ENCODE measurements at regions not wholly inside any gene's neighbourhood (a gene's known extent, or its start where the extent isn't known, plus 50 kb on each side); places are given as distances from the start of the nearest gene placed in this dataset.

GRCh38 chr3:16121391-16121790 is 53.1 kb upstream of the GALNT15 start:
- H3K9me1 ChIP-seq (replicated peaks; ENCODE audit: control insufficient read depth, extremely low read depth, insufficient read depth, low read length), result no peaks in the 10 kb centered on the region
- H3K9me3 ChIP-seq (replicated peaks; ENCODE audit: control insufficient read depth, insufficient read depth, low read length), result no peaks in the 10 kb centered on the region
- ChIA-PET CTCF (no interaction called here), POLR2A (no interaction called here)
- H2AFZ ChIP-seq (ENCODE audit: low read depth, low read length), result no peak overlapping the region
- no peak overlapping the region for H3K4me2 ChIP-seq (ENCODE audit: insufficient read depth, low read length)
- no peak overlapping the region for H3K4me3 ChIP-seq (replicated peaks in 1 of 3; ENCODE audit: insufficient read depth in 1 of 3, low read depth in 1 of 3, low read length in 3 of 3)
- dilution Hi-C loops (cut with MboI; ENCODE audit: extremely low pct_ligation_motif_present, low sequenced_read_pairs), result no loop called here
- no peaks in the 10 kb centered on the region for H3K27me3 ChIP-seq (ENCODE audit: control insufficient read depth in 2 of 2, insufficient read depth in 2 of 2, low read length in 2 of 2)
- no TSS peak for BruUV-seq (replicated peaks)
- FAIRE-seq (no peak), DNase-seq (ENCODE audit: low read depth, low spot score) (no peak)
- H3K79me2 ChIP-seq (ENCODE audit: control insufficient read depth, insufficient read depth, low read length), result no peaks in the 10 kb centered on the region
- H3K27ac ChIP-seq (ENCODE audit: insufficient read depth, low read depth, low read length), result no peak overlapping the region
- peaks cover 2% of the 10 kb centered on the region for H3K4me1 ChIP-seq (ENCODE audit: control insufficient read depth, extremely low read depth, insufficient read depth, low read length)
- H3K9ac ChIP-seq (replicated peaks; ENCODE audit: extremely low read depth, insufficient read depth, low read length), result no peak overlapping the region
- H3K36me3 ChIP-seq (ENCODE audit: control insufficient read depth in 2 of 2, extremely low read depth in 1 of 2, insufficient read depth in 2 of 2, low read length in 2 of 2), result no peaks in the 10 kb centered on the region
- intact Hi-C loops (cut with micrococcal nuclease), result no loop called here
- TF ChIP-seq POLR2A (IDR thresholded peaks at IDR 0.05; ENCODE audit: low read depth, low read length), result no peak
- no peak for TF ChIP-seq POLR2AphosphoS5 (IDR thresholded peaks at IDR 0.05; ENCODE audit: insufficient read depth, low read depth, low read length)
- no peak for TF ChIP-seq EZH2 (IDR thresholded peaks at IDR 0.05; ENCODE audit: borderline replicate concordance, low read depth, low read length, severe bottlenecking)
- TF ChIP-seq MAX (IDR thresholded peaks at IDR 0.05; ENCODE audit: insufficient read depth, insufficient read length), result no peak
- TF ChIP-seq MYC (IDR thresholded peaks at IDR 0.05; ENCODE audit: low read depth, low read length), result no peak
- TF ChIP-seq FOS (IDR thresholded peaks at IDR 0.05; ENCODE audit: borderline replicate concordance, insufficient read depth, low read length), result no peak
- no peak for TF ChIP-seq CTCF (IDR thresholded peaks at IDR 0.05; ENCODE audit: extremely low read depth in 1 of 2, insufficient read depth in 1 of 2, low read depth in 1 of 2, low read length in 2 of 2)
- no peak for TF ChIP-seq GATA2 (IDR thresholded peaks at IDR 0.05; ENCODE audit: insufficient read depth, insufficient read length, low read depth, low read length)
- TF ChIP-seq JUN (IDR thresholded peaks at IDR 0.05; ENCODE audit: borderline replicate concordance, insufficient read depth, insufficient read length, low read depth), result no peak
- H4K20me1 ChIP-seq (replicated peaks; ENCODE audit: control insufficient read depth, extremely low read depth, insufficient read depth, low read length), result no peaks in the 10 kb centered on the region

All from endothelial cell of umbilical vein (primary cell).